ENCODE measurements at regions not wholly inside any gene's neighbourhood (a gene's known extent, or its start where the extent isn't known, plus 50 kb on each side); places are given as distances from the start of the nearest gene placed in this dataset.

GRCh38 chr1:191620883-191621282, 537.4 kb upstream of the RGS18 start:
- Histone ChIP-seq H2AFZ (replicated peaks; ENCODE audit: low read length, poor library complexity) (no peak overlapping the region), H3K9ac (ENCODE audit: low read depth, low read length) (no peak overlapping the region), H3K4me2 (ENCODE audit: low read depth, low read length) (no peak overlapping the region), H3K18ac (ENCODE audit: low read depth, low read length) (no peak overlapping the region), H3K14ac (replicated peaks; ENCODE audit: low read depth, low read length) (no peak overlapping the region), H4K8ac (ENCODE audit: low read depth in 2 of 2, low read length in 2 of 2) (no peak overlapping the region), H3K4me1 (ENCODE audit: control insufficient read depth, insufficient read depth, low read length) (no peaks in the 10 kb centered on the region), H3K27ac (ENCODE audit: insufficient read depth, low read length) (no peak overlapping the region), H4K91ac (ENCODE audit: insufficient read depth, low read depth, low read length) (no peak overlapping the region), H3K4me3 (ENCODE audit: insufficient read depth, low read depth, low read length) (no peak overlapping the region), H2AK9ac (replicated peaks; ENCODE audit: low read depth, low read length, poor library complexity) (no peak overlapping the region), H4K5ac (ENCODE audit: low read depth, low read length) (no peak overlapping the region), H3K9me1 (ENCODE audit: insufficient read depth, low read length) (no peaks in the 10 kb centered on the region), H4K20me1 (ENCODE audit: insufficient read depth, low read length) (no peaks in the 10 kb centered on the region), H3K79me1 (ENCODE audit: low read depth in 1 of 2, low read length in 2 of 2) (no peaks in the 10 kb centered on the region), H2BK5ac (ENCODE audit: low read depth, low read length, poor library complexity, severe bottlenecking) (no peak overlapping the region), H2BK20ac (ENCODE audit: low read depth, low read length) (no peak overlapping the region), H3K23ac (ENCODE audit: low read depth, low read length) (no peak overlapping the region), H3K36me3 (ENCODE audit: control insufficient read depth, insufficient read depth, low read length) (no peaks in the 10 kb centered on the region), H2AK5ac (ENCODE audit: low read depth, low read length) (no peak overlapping the region), H2BK15ac (ENCODE audit: low read depth, low read length) (no peak overlapping the region), H3K27me3 (ENCODE audit: control insufficient read depth, insufficient read depth, low read length) (no peaks in the 10 kb centered on the region), H3K4ac (ENCODE audit: low read depth, low read length) (no peak overlapping the region), H2BK120ac (ENCODE audit: low read depth, low read length) (no peak overlapping the region), H3K9me3 (ENCODE audit: control insufficient read depth, insufficient read depth, low read length) (no peaks in the 10 kb centered on the region), H3K56ac (ENCODE audit: extremely low read depth, insufficient read depth, low read length) (no peak overlapping the region)
- no peak for ATAC-seq (ENCODE audit: low read depth)
- ChIA-PET CTCF (interaction anchor here (0.6 kb wide), 1 partner anchor 14 kb away, joined by 3 read pairs; no protein-coding TSS in a partner anchor), POLR2A (ENCODE audit: unreplicated experiment) (no interaction called here)
- BruUV-seq (replicated peaks), result no TSS peak
- in situ Hi-C loops (cut with MboI; ENCODE audit: low sequenced_read_pairs), result no loop called here
- intact Hi-C loops (cut with micrococcal nuclease), result no loop called here
- TF ChIP-seq, protein P1, sequence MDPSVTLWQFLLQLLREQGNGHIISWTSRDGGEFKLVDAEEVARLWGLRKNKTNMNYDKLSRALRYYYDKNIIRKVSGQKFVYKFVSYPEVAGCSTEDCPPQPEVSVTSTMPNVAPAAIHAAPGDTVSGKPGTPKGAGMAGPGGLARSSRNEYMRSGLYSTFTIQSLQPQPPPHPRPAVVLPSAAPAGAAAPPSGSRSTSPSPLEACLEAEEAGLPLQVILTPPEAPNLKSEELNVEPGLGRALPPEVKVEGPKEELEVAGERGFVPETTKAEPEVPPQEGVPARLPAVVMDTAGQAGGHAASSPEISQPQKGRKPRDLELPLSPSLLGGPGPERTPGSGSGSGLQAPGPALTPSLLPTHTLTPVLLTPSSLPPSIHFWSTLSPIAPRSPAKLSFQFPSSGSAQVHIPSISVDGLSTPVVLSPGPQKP (IDR thresholded peaks at IDR 0.05; ENCODE audit: borderline replicate concordance, low read depth, low read length), result no peak
- TF ChIP-seq CEBPB (IDR thresholded peaks at IDR 0.05; ENCODE audit: low read depth, low read length), result no peak
- no peak for TF ChIP-seq RAD21 (IDR thresholded peaks at IDR 0.05; ENCODE audit: low read length)
- TF ChIP-seq MXI1 (IDR thresholded peaks at IDR 0.05; ENCODE audit: borderline replicate concordance, low read depth, low read length), result no peak
- TF ChIP-seq POLR2A (IDR thresholded peaks at IDR 0.05; ENCODE audit: low read depth, low read length), result no peak
- TF ChIP-seq RFX5 (IDR thresholded peaks at IDR 0.05; ENCODE audit: low read depth, low read length), result no peak
- TF ChIP-seq MAZ (IDR thresholded peaks at IDR 0.05; ENCODE audit: borderline replicate concordance, low read depth, low read length), result no peak
- TF ChIP-seq NFE2L2 (IDR thresholded peaks at IDR 0.05; ENCODE audit: low read depth, low read length), result no peak
- no peak for TF ChIP-seq RCOR1 (IDR thresholded peaks at IDR 0.05; ENCODE audit: insufficient replicate concordance, low read length)
- no peak for TF ChIP-seq USF2 (IDR thresholded peaks at IDR 0.05; ENCODE audit: low read depth, low read length)
- no peak for TF ChIP-seq CHD1 (IDR thresholded peaks at IDR 0.05; ENCODE audit: low read depth, low read length)
- no peak for TF ChIP-seq SMC3 (IDR thresholded peaks at IDR 0.05; ENCODE audit: low read depth, low read length)
- dilution Hi-C loops (cut with HindIII; ENCODE audit: low sequenced_read_pairs, unreplicated experiment), result no loop called here
- no peak for DNase-seq

Measured in IMR-90 (cell line).